ENCODE measurements at regions not wholly inside any gene's neighbourhood (a gene's known extent, or its start where the extent isn't known, plus 50 kb on each side); places are given as distances from the start of the nearest gene placed in this dataset.

DNA sequence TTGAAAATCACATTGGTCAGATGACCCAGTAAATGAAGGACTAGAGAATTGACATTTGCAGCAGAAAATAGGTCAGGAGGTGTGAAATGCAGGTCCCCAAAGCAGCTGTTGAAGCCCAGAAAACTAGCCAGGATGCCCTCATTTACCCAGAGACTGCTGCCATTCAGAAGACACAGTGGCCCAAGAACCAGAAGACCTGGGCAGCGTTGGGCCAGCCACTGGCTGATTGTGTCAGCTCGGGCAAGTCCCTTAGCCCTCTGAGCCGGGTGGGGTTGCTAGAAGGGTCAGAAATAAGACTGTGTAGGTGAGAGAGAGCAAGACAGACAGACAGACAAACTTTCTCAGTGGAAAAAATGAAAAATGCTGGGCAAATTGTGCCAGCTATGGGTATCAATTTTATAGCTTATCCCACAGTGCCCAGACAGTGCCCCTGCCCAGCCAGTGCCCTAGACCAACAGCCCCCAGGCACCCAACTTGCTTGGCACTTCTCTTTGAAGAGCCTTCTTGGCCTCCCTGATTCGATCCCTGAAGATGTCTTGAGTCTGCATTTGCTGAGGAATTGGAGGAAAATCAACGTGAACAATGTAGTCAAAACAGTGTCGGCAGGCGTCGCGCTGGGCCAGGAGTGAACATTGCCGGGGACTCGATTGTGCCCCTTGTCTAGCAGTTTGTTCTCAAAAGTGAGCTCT, 198.3 kb downstream of the MN1 start:
- Histone ChIP-seq H2AK5ac (ENCODE audit: insufficient read length, low read length) (no peak overlapping the region), H2AFZ (ENCODE audit: low read length) (no peak overlapping the region), H3T11ph (ENCODE audit: low read length) (no peak overlapping the region), H3K4me2 (ENCODE audit: insufficient read depth, insufficient read length, low read length) (no peak overlapping the region), H2BK5ac (ENCODE audit: insufficient read length, low read length) (no peak overlapping the region), H3K18ac (ENCODE audit: insufficient read length, low read depth, low read length) (no peak overlapping the region), H3K23ac (ENCODE audit: insufficient read length, low read depth, low read length) (no peak overlapping the region), H3K27me3 (ENCODE audit: insufficient read depth, low read length) (no peaks in the 10 kb centered on the region), H3K9ac (ENCODE audit: extremely low read depth, insufficient read length, low read length) (no peak overlapping the region), H3K4ac (ENCODE audit: low read depth, low read length) (no peak overlapping the region), H3K79me2 (ENCODE audit: insufficient read depth, low read length) (no peaks in the 10 kb centered on the region), H2BK12ac (ENCODE audit: insufficient read length, low read depth, low read length) (no peak overlapping the region), H4K5ac (ENCODE audit: insufficient read length, low read depth, low read length) (no peak overlapping the region), H3K79me1 (ENCODE audit: insufficient read depth, low read depth, low read length, poor library complexity, severe bottlenecking) (no peaks in the 10 kb centered on the region), H2BK120ac (ENCODE audit: low read depth, low read length, poor library complexity, severe bottlenecking) (no peak overlapping the region), H2BK15ac (ENCODE audit: low read depth, low read length) (no peak overlapping the region), H4K8ac (replicated peaks; ENCODE audit: insufficient read length, low read depth, low read length) (no peak overlapping the region), H3K56ac (ENCODE audit: insufficient read length, low read depth, low read length) (no peak overlapping the region), H3K9me3 (ENCODE audit: control insufficient read depth, low read depth, low read length) (no peaks in the 10 kb centered on the region), H3K23me2 (ENCODE audit: insufficient read length, low read depth, low read length, poor library complexity, severe bottlenecking) (no peaks in the 10 kb centered on the region), H3K27ac (ENCODE audit: insufficient read length, low read depth, low read length) (no peak overlapping the region), H4K20me1 (ENCODE audit: control insufficient read depth, insufficient read depth, insufficient read length) (no peaks in the 10 kb centered on the region), H4K91ac (ENCODE audit: insufficient read length, low read depth, low read length) (no peak overlapping the region), H2BK20ac (ENCODE audit: low read depth, low read length, poor library complexity, severe bottlenecking) (no peak overlapping the region), H3K4me1 (ENCODE audit: insufficient read depth, low read length) (no peaks in the 10 kb centered on the region), H3K14ac (ENCODE audit: insufficient read depth, low read length) (no peak overlapping the region)
- Mint-ChIP-seq H3K4me1 (peaks cover 0 to 25% of the 10 kb centered on the region in 2 experiments; a peak in 2 of 4 replicates), H3K9me3 (no peaks in the 10 kb centered on the region), H3K4me3 (no peak overlapping the region), H3K36me3 (ENCODE audit: insufficient read depth in 1 of 3, low read depth in 3 of 3) (no peaks in the 10 kb centered on the region; a peak in 1 of 7 replicates), H3K27me3 (ENCODE audit: low read depth) (peaks cover 13% of the 10 kb centered on the region), H3K27ac (no peak overlapping the region)
- no peak for DNase-seq
- WGBS (ENCODE audit: extremely low coverage, insufficient read length, low lambda C conversion rate): no CpG with 5 or more reads among the region's 11 CpGs
- no peak for TF ChIP-seq CTCF (conservative IDR thresholded peaks at IDR 0.05)
